Aorta (tissue), 5 donors: ENCODE measurements at regions not wholly inside any gene's neighbourhood (a gene's known extent, or its start where the extent isn't known, plus 50 kb on each side); places are given as distances from the start of the nearest gene placed in this dataset.
"Not testable (repeated sequence)": the region's sequence is repeated elsewhere in the genome, so short reads cannot be mapped to it uniquely, and the experiment has no call there.

Experiments used
- ATAC-seq: fragments of 200-7000 bp; cut with Tn5 transposase; one replicate; pipeline ENCODE4 v1.9.1; 2022; ENCODE audit warnings: moderate library complexity; ENCODE audit not compliant: low FRiP score
- DNase-seq, 2 donors: peaks; one replicate each; pipeline ENCODE4 v3.0.0-alpha.2; 2020
- H3K27ac ChIP-seq, 2 donors: one replicate each; pipeline ENCODE4 v1.5.1; 2013; ENCODE audit warnings: low read length in 2 of 2, mild to moderate bottlenecking in 2 of 2, moderate library complexity in 2 of 2, control low read depth in 1 of 2, inconsistent platforms in 1 of 2, low read depth in 1 of 2
- H3K27me3 ChIP-seq, 2 donors: one replicate each; pipeline ENCODE4 v1.6.1; 2013; ENCODE audit warnings: control low read depth in 1 of 2, low read length in 1 of 2, mild to moderate bottlenecking in 1 of 2, moderate library complexity in 1 of 2; ENCODE audit not compliant: insufficient read depth in 2 of 2, control insufficient read depth in 1 of 2
- H3K36me3 ChIP-seq, 2 donors: one replicate each; pipeline ENCODE4 v1.6.1; 2013; ENCODE audit warnings: control low read depth in 1 of 2, low read length in 1 of 2, mild to moderate bottlenecking in 1 of 2; ENCODE audit not compliant: insufficient read depth in 2 of 2, control insufficient read depth in 1 of 2
- H3K4me1 ChIP-seq, 2 donors: one replicate each; pipeline ENCODE4 v1.6.1; 2013; ENCODE audit warnings: low read length in 2 of 2, control low read depth in 1 of 2, mild to moderate bottlenecking in 1 of 2, moderate library complexity in 1 of 2; ENCODE audit not compliant: insufficient read depth in 2 of 2, control insufficient read depth in 1 of 2
- H3K4me3 ChIP-seq, 2 donors: one replicate each; pipeline ENCODE4 v1.5.1; 2013; ENCODE audit warnings: low read length in 2 of 2, control low read depth in 1 of 2, mild to moderate bottlenecking in 1 of 2
- H3K9me3 ChIP-seq: one replicate; pipeline ENCODE4 v1.6.1; 2013; ENCODE audit warnings: mild to moderate bottlenecking, low read length; ENCODE audit not compliant: control insufficient read depth
- WGBS, 2 donors: extraction: QIAGEN DNeasy Blood & Tissue Kit; methylation state at CpG; one replicate each; pipeline ENCODE4 v1.1.7; 2013; 5-methylcytosine and 5-hydroxymethylcytosine counted together
- intact Hi-C, 2 donors: fragments of 100-400 bp; cut with DNase I; formaldehyde crosslinking; loops; one replicate each; pipeline versions ENCODE4 v1.14.2 to v1.15.0; 2022
- donor health status: healthy with polysubstance abuse.
- donor health status: Bipolar disorder and iron deficiency.
- donor health status: DM: no; HTN: no; CAD: no.
- donor health status: DM: no; HTN: no; CAD: no.
- donor health status: DM: yes; HTN: yes; CAD: no.

GRCh38 chr2:10226038-10226724, 76.5 kb upstream of the HPCAL1 start:
- intact Hi-C loops = no loop called here
- ATAC-seq = no peak
- H3K36me3 ChIP-seq = no peaks in the 10 kb centered on the region
- H3K4me3 ChIP-seq = no peak overlapping the region
- no peak overlapping the region for H3K27ac ChIP-seq
- DNase-seq = peak in 1 of 2 donors; percentile 59
- 94 to 95% methylated on average over 19 of the region's 19 CpGs for WGBS, 2 donors
- H3K4me1 ChIP-seq = no peaks in the 10 kb centered on the region
- no peaks in the 10 kb centered on the region for H3K27me3 ChIP-seq
- no peaks in the 10 kb centered on the region for H3K9me3 ChIP-seq

- intact Hi-C loops = no loop called here
- 87 to 91% methylated on average over 20 of the region's 20 CpGs for WGBS, 2 donors
- Histone ChIP-seq H3K9me3 (no peaks in the 10 kb centered on the region), H3K4me3 (no peak overlapping the region), H3K27me3 (no peaks in the 10 kb centered on the region), H3K27ac (no peak overlapping the region), H3K4me1 (no peaks in the 10 kb centered on the region), H3K36me3 (no peaks in the 10 kb centered on the region)
- peak in 1 of 2 donors; percentile 50 for DNase-seq
- no peak for ATAC-seq
These were observed 73.9 kb upstream of the HPCAL1 start for GRCh38 chr2:10228611-10229365.

GRCh38 chr2:10229462-10230099, 73.1 kb upstream of the HPCAL1 start:
- 86 to 94% methylated on average over 9 of the region's 9 CpGs for WGBS, 2 donors
- no peak for ATAC-seq
- no peaks in the 10 kb centered on the region for H3K9me3 ChIP-seq
- no peak overlapping the region for H3K4me3 ChIP-seq
- no peak overlapping the region for H3K27ac ChIP-seq
- H3K4me1 ChIP-seq = no peaks in the 10 kb centered on the region
- H3K27me3 ChIP-seq = no peaks in the 10 kb centered on the region
- intact Hi-C loops = no loop called here
- H3K36me3 ChIP-seq = no peaks in the 10 kb centered on the region
- DNase-seq = peak in 1 of 2 donors; percentile 53

- no peaks in the 10 kb centered on the region for H3K36me3 ChIP-seq
- DNase-seq (no peak), ATAC-seq (no peak)
- no peak overlapping the region for H3K4me3 ChIP-seq
- no peaks in the 10 kb centered on the region for H3K27me3 ChIP-seq
- no peaks in the 10 kb centered on the region for H3K4me1 ChIP-seq
- H3K9me3 ChIP-seq = no peaks in the 10 kb centered on the region
- intact Hi-C loops = no loop called here
- WGBS, 2 donors = 92 to 94% methylated on average over 5 of the region's 5 CpGs
- no peak overlapping the region for H3K27ac ChIP-seq
These were observed 72.2 kb upstream of the HPCAL1 start for GRCh38 chr2:10230499-10230898.

- H3K27ac ChIP-seq, H3K36me3 ChIP-seq, intact Hi-C loops, H3K27me3 ChIP-seq, H3K4me1 ChIP-seq, H3K9me3 ChIP-seq, H3K4me3 ChIP-seq, ATAC-seq: not testable (repeated sequence)
- 93 to 94% methylated on average over 11 of the region's 11 CpGs for WGBS, 2 donors
- DNase-seq = peak in 1 of 2 donors; percentile 35
These were observed 71.8 kb upstream of the HPCAL1 start for GRCh38 chr2:10230921-10231320.

GRCh38 chr2:10231551-10232085, 71.1 kb upstream of the HPCAL1 start:
- intact Hi-C loops = no loop called here
- Histone ChIP-seq H3K27ac (no peak overlapping the region), H3K4me1 (no peaks in the 10 kb centered on the region), H3K9me3 (no peaks in the 10 kb centered on the region), H3K27me3 (no peaks in the 10 kb centered on the region), H3K4me3 (no peak overlapping the region), H3K36me3 (no peaks in the 10 kb centered on the region)
- no peak for ATAC-seq
- DNase-seq = no peak
- 87 to 90% methylated on average over 14 of the region's 14 CpGs for WGBS, 2 donors

- DNase-seq = peak in 1 of 2 donors; percentile 55
- 89 to 91% methylated on average over 23 of the region's 23 CpGs for WGBS, 2 donors
- no peak for ATAC-seq
These were observed 70.4 kb upstream of the HPCAL1 start for GRCh38 chr2:10232096-10232815.

GRCh38 chr2:10233131-10234012, 69.3 kb upstream of the HPCAL1 start:
- Histone ChIP-seq H3K9me3 (no peaks in the 10 kb centered on the region), H3K27ac (no peak overlapping the region), H3K36me3 (no peaks in the 10 kb centered on the region), H3K27me3 (no peaks in the 10 kb centered on the region), H3K4me3 (no peak overlapping the region), H3K4me1 (no peaks in the 10 kb centered on the region)
- intact Hi-C loops = no loop called here
- 92 to 96% methylated on average over 7 of the region's 7 CpGs for WGBS, 2 donors
- DNase-seq = no peak
- ATAC-seq = no peak

More at GRCh38 chr2:10232096-10232815, 70.4 kb upstream of the HPCAL1 start:
- intact Hi-C loops = no loop called here
- Histone ChIP-seq H3K9me3 (no peaks in the 10 kb centered on the region), H3K4me1 (no peaks in the 10 kb centered on the region), H3K27me3 (no peaks in the 10 kb centered on the region), H3K4me3 (no peak overlapping the region), H3K27ac (no peak overlapping the region), H3K36me3 (no peaks in the 10 kb centered on the region)
